Activated CD4-positive, alpha-beta T cell treated with anti-CD3 and anti-CD28 coated beads for 24 hours (primary cell): ENCODE measurements at regions not wholly inside any gene's neighbourhood (a gene's known extent, or its start where the extent isn't known, plus 50 kb on each side); places are given as distances from the start of the nearest gene placed in this dataset.
"Not testable (repeated sequence)": the region's sequence is repeated elsewhere in the genome, so short reads cannot be mapped to it uniquely, and the experiment has no call there.

Experiments
- DNase-seq, 2 donors: peaks; one replicate each; pipeline ENCODE4 v3.0.0-alpha.2; 2020; ENCODE audit warnings: low read depth in 2 of 2

GRCh38 chr1:221525749-221526148, 216.1 kb downstream of the DUSP10 start:
- no peak for DNase-seq

- no peak for DNase-seq
Measured at GRCh38 chr1:221527302-221527701, 214.6 kb downstream of the DUSP10 start.

- no peak for DNase-seq
Measured at GRCh38 chr1:221527886-221528624, 213.8 kb downstream of the DUSP10 start.

- not testable (repeated sequence) for DNase-seq
Measured at GRCh38 chr1:221530159-221530558, 211.7 kb downstream of the DUSP10 start.

- no peak for DNase-seq
Measured at GRCh38 chr1:221530791-221531190, 211.1 kb downstream of the DUSP10 start.

- no peak for DNase-seq
Measured at GRCh38 chr1:221532071-221532773, 209.7 kb downstream of the DUSP10 start.

- no peak for DNase-seq
Measured at GRCh38 chr1:221541296-221541695, 200.6 kb downstream of the DUSP10 start.

GRCh38 chr1:221543529-221544120, 198.3 kb downstream of the DUSP10 start:
- no peak for DNase-seq

- DNase-seq: no peak
Measured at GRCh38 chr1:221548942-221549341, 192.9 kb downstream of the DUSP10 start.

GRCh38 chr1:221549815-221550214, 192.1 kb downstream of the DUSP10 start:
- DNase-seq: no peak

- DNase-seq: not testable (repeated sequence)
Measured at GRCh38 chr1:221552792-221553191, 189.1 kb downstream of the DUSP10 start.

GRCh38 chr1:221555689-221556433, 186.0 kb downstream of the DUSP10 start:
- no peak for DNase-seq

- no peak for DNase-seq
Measured at GRCh38 chr1:221556435-221556834, 185.5 kb downstream of the DUSP10 start.

- no peak for DNase-seq
Measured at GRCh38 chr1:221557013-221557412, 184.9 kb downstream of the DUSP10 start.

GRCh38 chr1:221558396-221558795, 183.5 kb downstream of the DUSP10 start:
- DNase-seq: no peak

- no peak for DNase-seq
Measured at GRCh38 chr1:221559911-221560310, 182.0 kb downstream of the DUSP10 start.

- no peak for DNase-seq
Measured at GRCh38 chr1:221562542-221563475, 179.1 kb downstream of the DUSP10 start.

GRCh38 chr1:221563476-221563921, 178.4 kb downstream of the DUSP10 start:
- DNase-seq: no peak

GRCh38 chr1:221564891-221565290, 177.0 kb downstream of the DUSP10 start:
- DNase-seq: no peak

- DNase-seq: no peak
Measured at GRCh38 chr1:221565711-221566110, 176.2 kb downstream of the DUSP10 start.
